Gastroesophageal sphincter (tissue), 4 donors: ENCODE measurements at regions not wholly inside any gene's neighbourhood (a gene's known extent, or its start where the extent isn't known, plus 50 kb on each side); places are given as distances from the start of the nearest gene placed in this dataset.

Source experiments
- ATAC-seq: fragments of 150-250 bp; one replicate; pipeline ENCODE4 v1.9.1; 2016; ENCODE audit warnings: mild to moderate bottlenecking, moderate library complexity
- H3K27ac ChIP-seq, 4 donors: fragments of 200-600 bp; sonication (generic) in 3 of 4; 1 replicate in 3 of 4; 2 replicates in 1 of 4; pipeline ENCODE4 v1.5.1; 2016 to 2019
- H3K27me3 ChIP-seq: fragments of 200-600 bp; sonication (generic); one replicate; pipeline ENCODE4 v1.5.1; 2019
- H3K36me3 ChIP-seq, 2 donors: fragments of 200-600 bp; sonication (generic); one replicate each; pipeline ENCODE4 v1.5.1; 2019; ENCODE audit warnings: control low read depth in 1 of 2
- H3K4me1 ChIP-seq, 3 donors: fragments of 200-600 bp; sonication (generic); 1 replicate in 2 of 3; 2 replicates in 1 of 3; pipeline ENCODE4 v1.5.1; 2016 to 2019; ENCODE audit warnings: control low read depth in 2 of 3
- H3K4me3 ChIP-seq, 2 donors: fragments of 200-600 bp; sonication (generic); one replicate each; pipeline ENCODE4 v1.5.1; 2019; ENCODE audit warnings: mild to moderate bottlenecking in 1 of 2, moderate library complexity in 1 of 2
- H3K9me3 ChIP-seq, 3 donors: fragments of 200-600 bp; sonication (generic); one replicate each; pipeline ENCODE4 v1.5.1; 2017 to 2019; ENCODE audit warnings: control low read depth in 2 of 3
- EP300 ChIP-seq: sonication (generic); formaldehyde crosslinking; IDR thresholded peaks from one replicate; pipeline ENCODE4 v1.6.1; 2017; ENCODE audit warnings: antibody characterized with exemption, mild to moderate bottlenecking
- POLR2A ChIP-seq, 2 donors: fragments of 450-650 bp; IDR thresholded peaks; one replicate each; pipeline ENCODE4 v1.6.1; 2017; ENCODE audit warnings: antibody characterized with exemption in 2 of 2, mild to moderate bottlenecking in 2 of 2, moderate library complexity in 1 of 2
- POLR2AphosphoS5 ChIP-seq: sonication (generic); formaldehyde crosslinking; IDR thresholded peaks from one replicate; pipeline ENCODE4 v1.6.1; 2017; ENCODE audit warnings: antibody characterized with exemption
- WGBS, 2 donors: methylation state at CpG; one replicate each; pipeline ENCODE4 v1.1.5; 2018; ENCODE audit warnings: low coverage in 1 of 2; 5-methylcytosine and 5-hydroxymethylcytosine counted together
- TF ChIP-seq, protein P1 (sequence below), 4 experiments: fragments of 200-600 bp in 2 of 4; fragments of 450-650 bp in 2 of 4; sonication (generic) in 1 of 4; IDR thresholded peaks; one replicate each; pipeline ENCODE4 v1.5.1; 2017 to 2019; ENCODE audit warnings: antibody characterized with exemption in 4 of 4, mild to moderate bottlenecking in 2 of 4, moderate library complexity in 2 of 4

DNA sequence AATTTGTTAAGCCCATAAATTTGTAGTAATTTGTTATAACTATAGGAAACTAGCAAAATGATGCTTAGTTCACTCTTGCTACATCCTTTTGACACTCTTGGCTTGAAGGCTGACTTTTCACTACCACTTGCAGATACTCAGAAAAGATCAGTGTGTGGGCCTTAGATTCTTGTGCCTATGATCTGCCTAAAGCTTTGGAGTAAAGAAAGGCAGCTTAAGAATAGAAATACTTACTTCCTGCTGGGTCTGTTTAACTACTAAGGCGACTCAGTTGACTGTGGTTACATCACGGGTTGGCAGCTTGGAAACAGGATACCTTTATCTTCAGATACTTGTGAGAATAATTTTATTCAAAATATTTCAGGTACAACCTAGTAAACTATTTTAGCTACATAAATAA is 201.4 kb upstream of the FMR1 start:
- H3K27me3 ChIP-seq, result no peaks in the 10 kb centered on the region
- H3K27ac ChIP-seq, result no peak overlapping the region
- H3K4me3 ChIP-seq, result no peak overlapping the region
- ATAC-seq, result no peak
- no peaks in the 10 kb centered on the region for H3K4me1 ChIP-seq
- WGBS, 2 donors, result 58 to 64% methylated on average over 2 of the region's 2 CpGs
- no peak for TF ChIP-seq POLR2A (IDR thresholded peaks at IDR 0.05)
- no peak for TF ChIP-seq POLR2AphosphoS5
- TF ChIP-seq, protein P1, sequence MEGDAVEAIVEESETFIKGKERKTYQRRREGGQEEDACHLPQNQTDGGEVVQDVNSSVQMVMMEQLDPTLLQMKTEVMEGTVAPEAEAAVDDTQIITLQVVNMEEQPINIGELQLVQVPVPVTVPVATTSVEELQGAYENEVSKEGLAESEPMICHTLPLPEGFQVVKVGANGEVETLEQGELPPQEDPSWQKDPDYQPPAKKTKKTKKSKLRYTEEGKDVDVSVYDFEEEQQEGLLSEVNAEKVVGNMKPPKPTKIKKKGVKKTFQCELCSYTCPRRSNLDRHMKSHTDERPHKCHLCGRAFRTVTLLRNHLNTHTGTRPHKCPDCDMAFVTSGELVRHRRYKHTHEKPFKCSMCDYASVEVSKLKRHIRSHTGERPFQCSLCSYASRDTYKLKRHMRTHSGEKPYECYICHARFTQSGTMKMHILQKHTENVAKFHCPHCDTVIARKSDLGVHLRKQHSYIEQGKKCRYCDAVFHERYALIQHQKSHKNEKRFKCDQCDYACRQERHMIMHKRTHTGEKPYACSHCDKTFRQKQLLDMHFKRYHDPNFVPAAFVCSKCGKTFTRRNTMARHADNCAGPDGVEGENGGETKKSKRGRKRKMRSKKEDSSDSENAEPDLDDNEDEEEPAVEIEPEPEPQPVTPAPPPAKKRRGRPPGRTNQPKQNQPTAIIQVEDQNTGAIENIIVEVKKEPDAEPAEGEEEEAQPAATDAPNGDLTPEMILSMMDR (IDR thresholded peaks at IDR 0.05), result no peak
- no peak for TF ChIP-seq EP300
- no peaks in the 10 kb centered on the region for H3K9me3 ChIP-seq
- no peaks in the 10 kb centered on the region for H3K36me3 ChIP-seq

GRCh38 chrX:147733369-147733768 is 178.3 kb upstream of the FMR1 start:
- Histone ChIP-seq H3K4me3 (no peak overlapping the region), H3K4me1 (no peaks in the 10 kb centered on the region), H3K27me3 (no peaks in the 10 kb centered on the region), H3K9me3 (no peaks in the 10 kb centered on the region), H3K36me3 (no peaks in the 10 kb centered on the region), H3K27ac (no peak overlapping the region)
- no peak for ATAC-seq
- no peak for TF ChIP-seq POLR2AphosphoS5
- TF ChIP-seq POLR2A (IDR thresholded peaks at IDR 0.05), result no peak
- TF ChIP-seq, protein P1 (IDR thresholded peaks at IDR 0.05), result no peak
- TF ChIP-seq EP300, result no peak
- 71 to 92% methylated on average over 2 of the region's 2 CpGs for WGBS, 2 donors

- Histone ChIP-seq H3K4me1 (no peaks in the 10 kb centered on the region), H3K27me3 (no peaks in the 10 kb centered on the region), H3K27ac (no peak overlapping the region), H3K9me3 (no peaks in the 10 kb centered on the region), H3K36me3 (no peaks in the 10 kb centered on the region), H3K4me3 (no peak overlapping the region)
- TF ChIP-seq POLR2A (IDR thresholded peaks at IDR 0.05) (no peak), POLR2AphosphoS5 (no peak), EP300 (no peak)
- TF ChIP-seq, protein P1 (IDR thresholded peaks at IDR 0.05), result no peak
- no peak for ATAC-seq
These were observed 176.4 kb upstream of the FMR1 start for GRCh38 chrX:147735364-147735763.

- H3K4me3 ChIP-seq, result no peak overlapping the region
- no peaks in the 10 kb centered on the region for H3K4me1 ChIP-seq
- H3K36me3 ChIP-seq, result no peaks in the 10 kb centered on the region
- no peak for ATAC-seq
- WGBS, 2 donors, result 0 to 18% methylated on average over 2 to 3 of the region's 5 CpGs
- TF ChIP-seq POLR2A (IDR thresholded peaks at IDR 0.05) (no peak), POLR2AphosphoS5 (no peak), EP300 (no peak)
- TF ChIP-seq, protein P1 (IDR thresholded peaks at IDR 0.05), result no peak
- no peaks in the 10 kb centered on the region for H3K9me3 ChIP-seq
- no peak overlapping the region for H3K27ac ChIP-seq
- H3K27me3 ChIP-seq, result no peaks in the 10 kb centered on the region
These were observed 175.7 kb upstream of the FMR1 start for GRCh38 chrX:147736045-147736444.

DNA sequence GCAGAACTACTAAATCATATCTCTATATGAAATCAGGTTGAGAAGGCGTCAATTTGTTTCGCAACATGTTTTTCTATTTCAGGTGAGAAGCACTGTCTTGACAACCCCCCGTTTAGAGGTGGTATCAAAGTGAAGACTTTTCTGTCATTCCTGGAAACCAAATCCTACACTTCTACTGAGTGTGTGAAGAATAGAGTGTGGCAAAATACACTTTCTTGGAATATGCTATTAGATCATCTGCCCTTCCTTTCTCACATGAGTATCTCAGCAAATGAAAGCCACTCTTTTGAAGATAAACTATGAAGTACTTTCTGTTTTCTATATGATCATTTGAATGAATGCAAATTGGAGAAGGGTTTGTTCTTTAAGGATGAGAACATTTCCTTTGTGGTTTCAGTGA is 174.0 kb upstream of the FMR1 start:
- Histone ChIP-seq H3K36me3 (no peaks in the 10 kb centered on the region), H3K4me1 (no peaks in the 10 kb centered on the region), H3K27me3 (no peaks in the 10 kb centered on the region), H3K9me3 (no peaks in the 10 kb centered on the region), H3K27ac (no peak overlapping the region), H3K4me3 (no peak overlapping the region)
- no peak for ATAC-seq
- whole genome bisulfite sequencing, 2 donors, result 90 to 93% methylated on average over 2 to 3 of the region's 3 CpGs
- TF ChIP-seq, protein P1 (IDR thresholded peaks at IDR 0.05), result no peak
- no peak for TF ChIP-seq POLR2A (IDR thresholded peaks at IDR 0.05)
- TF ChIP-seq EP300, result no peak
- TF ChIP-seq POLR2AphosphoS5, result no peak
